ENCODE measurements at regions not wholly inside any gene's neighbourhood (a gene's known extent, or its start where the extent isn't known, plus 50 kb on each side); places are given as distances from the start of the nearest gene placed in this dataset.

- no peak overlapping the region for H3K18ac ChIP-seq (ENCODE audit: low read depth, low read length)
- H3K9me3 ChIP-seq (ENCODE audit: control insufficient read depth, insufficient read depth, low read length) = peaks cover 5% of the 10 kb centered on the region
- H4K91ac ChIP-seq (ENCODE audit: insufficient read depth, low read depth, low read length) = no peak overlapping the region
- no peak overlapping the region for H3K23ac ChIP-seq (ENCODE audit: low read depth, low read length)
- H3K27me3 ChIP-seq (ENCODE audit: control insufficient read depth, insufficient read depth, low read length) = no peaks in the 10 kb centered on the region
- no peak overlapping the region for H2BK20ac ChIP-seq (ENCODE audit: low read depth, low read length)
- H4K8ac ChIP-seq (ENCODE audit: low read depth in 2 of 2, low read length in 2 of 2) = no peak overlapping the region
- in situ Hi-C loops (cut with MboI; ENCODE audit: low sequenced_read_pairs) = no loop called here
- H2BK120ac ChIP-seq (ENCODE audit: low read depth, low read length) = no peak overlapping the region
- H2BK15ac ChIP-seq (ENCODE audit: low read depth, low read length) = no peak overlapping the region
- H3K9me1 ChIP-seq (ENCODE audit: insufficient read depth, low read length) = no peaks in the 10 kb centered on the region
- no peak overlapping the region for H2BK5ac ChIP-seq (ENCODE audit: low read depth, low read length, poor library complexity, severe bottlenecking)
- DNase-seq (no peak), ATAC-seq (ENCODE audit: low read depth) (no peak)
- POLR2A ChIA-PET (ENCODE audit: unreplicated experiment) = no interaction called here
- BruUV-seq (replicated peaks) = no TSS peak
- H3K56ac ChIP-seq (ENCODE audit: extremely low read depth, insufficient read depth, low read length) = no peak overlapping the region
- no peak overlapping the region for H3K4me3 ChIP-seq (ENCODE audit: insufficient read depth, low read depth, low read length)
- H4K20me1 ChIP-seq (ENCODE audit: insufficient read depth, low read length) = no peaks in the 10 kb centered on the region
- CTCF ChIA-PET = no interaction called here
- H3K14ac ChIP-seq (replicated peaks; ENCODE audit: low read depth, low read length) = no peak overlapping the region
- no peaks in the 10 kb centered on the region for H3K79me1 ChIP-seq (ENCODE audit: low read depth in 1 of 2, low read length in 2 of 2)
- no peak overlapping the region for H3K4me2 ChIP-seq (ENCODE audit: low read depth, low read length)
- intact Hi-C loops (cut with micrococcal nuclease) = no loop called here
- H2AK9ac ChIP-seq (replicated peaks; ENCODE audit: low read depth, low read length, poor library complexity) = no peak overlapping the region
- no peak overlapping the region for H3K9ac ChIP-seq (ENCODE audit: low read depth, low read length)
- H4K5ac ChIP-seq (ENCODE audit: low read depth, low read length) = no peak overlapping the region
- H2AK5ac ChIP-seq (ENCODE audit: low read depth, low read length) = no peak overlapping the region
- H3K4ac ChIP-seq (ENCODE audit: low read depth, low read length) = no peak overlapping the region
- H3K36me3 ChIP-seq (ENCODE audit: control insufficient read depth, insufficient read depth, low read length) = no peaks in the 10 kb centered on the region
- no peak overlapping the region for H3K27ac ChIP-seq (ENCODE audit: insufficient read depth, low read length)
- dilution Hi-C loops (cut with HindIII; ENCODE audit: low sequenced_read_pairs, unreplicated experiment) = no loop called here
- no peak overlapping the region for H2AFZ ChIP-seq (replicated peaks; ENCODE audit: low read length, poor library complexity)
- no peaks in the 10 kb centered on the region for H3K4me1 ChIP-seq (ENCODE audit: control insufficient read depth, insufficient read depth, low read length)
- TF ChIP-seq NFE2L2 (IDR thresholded peaks at IDR 0.05; ENCODE audit: low read depth, low read length) (no peak), USF2 (IDR thresholded peaks at IDR 0.05; ENCODE audit: low read depth, low read length) (no peak), MAFK (IDR thresholded peaks at IDR 0.05; ENCODE audit: low read depth, low read length) (no peak), MAZ (IDR thresholded peaks at IDR 0.05; ENCODE audit: borderline replicate concordance, low read depth, low read length) (no peak), RAD21 (IDR thresholded peaks at IDR 0.05; ENCODE audit: low read length) (no peak), FOS (IDR thresholded peaks at IDR 0.05; ENCODE audit: low read depth, low read length) (no peak)
Observed at GRCh38 chr6:120764312-120764711, 570.0 kb downstream of the TBC1D32 start.

Data from IMR-90 (cell line).